Right cardiac atrium (tissue), 5 donors: ENCODE measurements at regions not wholly inside any gene's neighbourhood (a gene's known extent, or its start where the extent isn't known, plus 50 kb on each side); places are given as distances from the start of the nearest gene placed in this dataset.

ENCODE experiments used
- ATAC-seq, 2 donors: fragments of 200-7000 bp; cut with Tn5 transposase; one replicate each; pipeline versions ENCODE4 v1.8.0 to v1.9.1; 2020; ENCODE audit warnings: moderate library complexity in 2 of 2, mild to moderate bottlenecking in 1 of 2
- DNase-seq, 3 donors: peaks; one replicate each; pipeline ENCODE4 v3.0.0-alpha.2; 2020
- H3K27ac ChIP-seq: one replicate; pipeline ENCODE4 v1.5.1; 2013; ENCODE audit warnings: mild to moderate bottlenecking, low read length, control low read depth, moderate library complexity
- H3K27me3 ChIP-seq: one replicate; pipeline ENCODE4 v1.6.1; 2013; ENCODE audit not compliant: control insufficient read depth, insufficient read depth
- H3K4me1 ChIP-seq: one replicate; pipeline ENCODE4 v1.6.1; 2013; ENCODE audit warnings: low read length; ENCODE audit not compliant: control insufficient read depth, insufficient read depth
- H3K4me3 ChIP-seq: one replicate; pipeline ENCODE4 v1.5.1; 2013; ENCODE audit warnings: low read length, control low read depth
- H3K9me3 ChIP-seq: one replicate; pipeline ENCODE4 v1.6.1; 2013; ENCODE audit warnings: low read length; ENCODE audit not compliant: control insufficient read depth
- WGBS: extraction: QIAGEN DNeasy Blood & Tissue Kit; methylation state at CpG from one replicate; pipeline ENCODE4 v1.1.7; 2013; 5-methylcytosine and 5-hydroxymethylcytosine counted together
- intact Hi-C, 4 donors: fragments of 100-400 bp; cut with DNase I; formaldehyde crosslinking; loops; one replicate each; pipeline versions ENCODE4 v1.11.0 to v1.14.0; 2022 to 2023
- donor health status: healthy with polysubstance abuse.
- donor health status: DM: no; HTN: yes; CAD: no.
- donor health status: DM: no; HTN: no; CAD: no.
- donor health status: DM: no; HTN: yes; CAD: no; lungs with severe emphysema.
- donor health status: DM: yes; HTN: yes; CAD: no.

- 63% methylated on average over 9 of the region's 9 CpGs for WGBS
- H3K4me1 ChIP-seq: no peaks in the 10 kb centered on the region
- H3K4me3 ChIP-seq: no peak overlapping the region
- intact Hi-C loops: no loop called here
- DNase-seq: no peak
- no peak for ATAC-seq
- H3K27me3 ChIP-seq: no peaks in the 10 kb centered on the region
- H3K9me3 ChIP-seq: no peaks in the 10 kb centered on the region
- no peak overlapping the region for H3K27ac ChIP-seq
Observed at GRCh38 chr15:97817276-97817890, 143.1 kb upstream of the ARRDC4 start.

GRCh38 chr15:97836003-97836402 lies 124.5 kb upstream of the ARRDC4 start:
- DNase-seq (no peak), ATAC-seq (no peak)
- no peak overlapping the region for H3K4me3 ChIP-seq
- H3K9me3 ChIP-seq: peaks cover 6% of the 10 kb centered on the region
- H3K27ac ChIP-seq: no peak overlapping the region
- no peaks in the 10 kb centered on the region for H3K27me3 ChIP-seq
- intact Hi-C loops: no loop called here
- WGBS: 73% methylated on average over 4 of the region's 4 CpGs
- H3K4me1 ChIP-seq: no peaks in the 10 kb centered on the region

GRCh38 chr15:97837896-97838295 lies 122.6 kb upstream of the ARRDC4 start:
- ATAC-seq: no peak
- no peak overlapping the region for H3K27ac ChIP-seq
- H3K4me3 ChIP-seq: no peak overlapping the region
- peaks cover 6% of the 10 kb centered on the region for H3K9me3 ChIP-seq
- no peak for DNase-seq
- H3K27me3 ChIP-seq: no peaks in the 10 kb centered on the region
- intact Hi-C loops: no loop called here
- no peaks in the 10 kb centered on the region for H3K4me1 ChIP-seq
- 60% methylated on average over 5 of the region's 5 CpGs for WGBS

- no peak overlapping the region for H3K27ac ChIP-seq
- intact Hi-C loops: no loop called here
- H3K4me3 ChIP-seq: no peak overlapping the region
- WGBS: 84% methylated on average over 16 of the region's 16 CpGs
- H3K4me1 ChIP-seq: no peaks in the 10 kb centered on the region
- H3K9me3 ChIP-seq: peaks cover 3% of the 10 kb centered on the region
- H3K27me3 ChIP-seq: no peaks in the 10 kb centered on the region
- DNase-seq: no peak
- ATAC-seq: no peak
Observed at GRCh38 chr15:97838606-97839210, 121.8 kb upstream of the ARRDC4 start.

GRCh38 chr15:97840501-97840900 lies 120.0 kb upstream of the ARRDC4 start:
- no peaks in the 10 kb centered on the region for H3K27me3 ChIP-seq
- no peak overlapping the region for H3K4me3 ChIP-seq
- H3K4me1 ChIP-seq: no peaks in the 10 kb centered on the region
- no peak overlapping the region for H3K27ac ChIP-seq
- DNase-seq (no peak), ATAC-seq (no peak)
- WGBS: 72% methylated on average over 2 of the region's 2 CpGs
- H3K9me3 ChIP-seq: no peaks in the 10 kb centered on the region
- intact Hi-C loops: no loop called here

GRCh38 chr15:97841558-97841957 lies 118.9 kb upstream of the ARRDC4 start:
- ATAC-seq: no peak
- Histone ChIP-seq H3K27me3 (no peaks in the 10 kb centered on the region), H3K27ac (no peak overlapping the region), H3K4me3 (no peak overlapping the region), H3K9me3 (no peaks in the 10 kb centered on the region), H3K4me1 (no peaks in the 10 kb centered on the region)
- no peak for DNase-seq
- WGBS: 82% methylated on average over 3 of the region's 3 CpGs
- intact Hi-C loops: no loop called here

- no peak overlapping the region for H3K4me3 ChIP-seq
- no peaks in the 10 kb centered on the region for H3K27me3 ChIP-seq
- no peaks in the 10 kb centered on the region for H3K4me1 ChIP-seq
- H3K27ac ChIP-seq: no peak overlapping the region
- intact Hi-C loops: no loop called here
- DNase-seq: no peak
- no peaks in the 10 kb centered on the region for H3K9me3 ChIP-seq
- ATAC-seq: no peak
- 74% methylated on average over 6 of the region's 6 CpGs for WGBS
Observed at GRCh38 chr15:97849183-97849582, 111.3 kb upstream of the ARRDC4 start.

- ATAC-seq (no peak), DNase-seq (no peak)
- Histone ChIP-seq H3K27ac (no peak overlapping the region), H3K27me3 (no peaks in the 10 kb centered on the region), H3K4me3 (no peak overlapping the region), H3K9me3 (no peaks in the 10 kb centered on the region), H3K4me1 (no peaks in the 10 kb centered on the region)
- 73% methylated on average over 2 of the region's 2 CpGs for WGBS
- intact Hi-C loops: no loop called here
Observed at GRCh38 chr15:97858296-97858695, 102.2 kb upstream of the ARRDC4 start.

GRCh38 chr15:97861529-97862260 lies 98.8 kb upstream of the ARRDC4 start:
- no peak for ATAC-seq
- no peaks in the 10 kb centered on the region for H3K27me3 ChIP-seq
- H3K27ac ChIP-seq: no peak overlapping the region
- H3K4me3 ChIP-seq: no peak overlapping the region
- H3K4me1 ChIP-seq: no peaks in the 10 kb centered on the region
- intact Hi-C loops: no loop called here
- H3K9me3 ChIP-seq: no peaks in the 10 kb centered on the region
- no peak for DNase-seq
- 53% methylated on average over 2 of the region's 2 CpGs for WGBS

GRCh38 chr15:97866959-97867358 lies 93.5 kb upstream of the ARRDC4 start:
- Histone ChIP-seq H3K27ac (no peak overlapping the region), H3K4me3 (no peak overlapping the region), H3K9me3 (no peaks in the 10 kb centered on the region), H3K27me3 (no peaks in the 10 kb centered on the region), H3K4me1 (no peaks in the 10 kb centered on the region)
- ATAC-seq: no peak
- intact Hi-C loops: no loop called here
- DNase-seq: no peak
- 81% methylated on average over 9 of the region's 9 CpGs for WGBS

- Histone ChIP-seq H3K27ac (no peak overlapping the region), H3K4me1 (no peaks in the 10 kb centered on the region), H3K4me3 (no peak overlapping the region), H3K9me3 (no peaks in the 10 kb centered on the region), H3K27me3 (no peaks in the 10 kb centered on the region)
- ATAC-seq (peak in 1 of 2 donors; percentile 31), DNase-seq (no peak)
- intact Hi-C loops: no loop called here
- WGBS: 38% methylated on average over 4 of the region's 4 CpGs
Observed at GRCh38 chr15:97867870-97868269, 92.6 kb upstream of the ARRDC4 start.
